NCI-H1694 (cell line): ENCODE measurements at regions not wholly inside any gene's neighbourhood (a gene's known extent, or its start where the extent isn't known, plus 50 kb on each side); places are given as distances from the start of the nearest gene placed in this dataset.
"Not testable (repeated sequence)": the region's sequence is repeated elsewhere in the genome, so short reads cannot be mapped to it uniquely, and the experiment has no call there.

Experiments
- DNase-seq: peaks from one replicate; lab custom pipeline; 2025; lab: John Stamatoyannopoulos, UW

DNA sequence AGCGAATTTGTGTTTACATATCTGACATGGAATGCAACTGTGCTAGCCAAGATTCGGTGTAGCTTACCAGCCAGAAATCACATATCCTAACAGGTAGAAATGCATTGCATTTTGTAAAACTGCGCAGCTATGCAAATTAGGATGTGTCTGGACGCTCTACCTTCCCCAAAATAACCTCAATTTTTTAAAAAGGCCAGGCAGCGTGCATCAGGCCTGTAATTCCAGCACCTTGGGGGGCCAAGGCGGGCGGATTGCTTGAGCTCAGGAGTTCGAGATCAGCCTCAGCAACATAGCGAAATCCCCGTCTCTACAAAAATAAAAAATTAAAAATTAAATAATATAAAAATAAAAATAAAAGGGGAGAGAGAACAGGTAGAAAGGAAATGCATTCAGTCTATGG is 305.0 kb downstream of the TYW1 start:
- DNase-seq = no peak

GRCh38 chr7:67302113-67303039 is 305.7 kb downstream of the TYW1 start:
- peak; percentile 99 for DNase-seq

DNA sequence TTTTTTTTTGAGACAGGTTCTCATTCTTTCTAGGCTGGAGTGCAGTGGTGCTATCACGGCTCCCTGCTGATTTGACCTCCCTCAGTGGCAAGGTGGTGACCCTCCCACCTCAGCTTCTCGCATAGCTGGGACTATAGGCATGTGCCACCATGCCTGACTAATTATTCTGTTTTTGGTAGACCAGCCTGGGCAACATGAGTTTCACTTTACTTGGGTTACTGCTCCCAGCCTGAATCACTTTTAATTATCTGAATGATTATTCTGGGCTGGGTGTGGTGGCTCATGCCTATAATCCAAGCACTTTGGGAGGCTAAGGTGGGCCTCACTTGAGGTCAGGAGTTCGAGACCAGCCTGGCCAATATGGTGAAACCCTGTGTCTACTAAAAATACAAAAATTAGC is 308.2 kb downstream of the TYW1 start:
- not testable (repeated sequence) for DNase-seq

DNA sequence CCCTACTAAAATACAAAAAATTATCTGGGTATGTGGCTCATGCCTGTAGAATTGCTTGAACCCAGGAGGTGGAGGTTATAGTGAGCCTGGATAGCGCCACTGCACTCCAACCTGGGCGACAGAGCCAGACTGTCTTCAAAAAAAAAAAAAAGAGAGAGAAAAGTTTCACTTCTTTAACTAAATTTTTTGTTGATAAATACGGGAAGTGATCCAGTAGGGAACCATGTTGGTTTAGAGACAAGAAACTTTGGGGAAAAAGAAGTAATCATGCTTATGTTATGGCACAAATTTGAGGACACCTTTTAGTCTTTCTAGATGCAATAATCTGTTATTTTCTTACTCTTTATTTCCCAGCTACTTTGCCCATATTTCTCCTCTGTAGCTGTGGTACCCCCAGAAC is 309.7 kb downstream of the TYW1 start:
- no peak for DNase-seq

DNA sequence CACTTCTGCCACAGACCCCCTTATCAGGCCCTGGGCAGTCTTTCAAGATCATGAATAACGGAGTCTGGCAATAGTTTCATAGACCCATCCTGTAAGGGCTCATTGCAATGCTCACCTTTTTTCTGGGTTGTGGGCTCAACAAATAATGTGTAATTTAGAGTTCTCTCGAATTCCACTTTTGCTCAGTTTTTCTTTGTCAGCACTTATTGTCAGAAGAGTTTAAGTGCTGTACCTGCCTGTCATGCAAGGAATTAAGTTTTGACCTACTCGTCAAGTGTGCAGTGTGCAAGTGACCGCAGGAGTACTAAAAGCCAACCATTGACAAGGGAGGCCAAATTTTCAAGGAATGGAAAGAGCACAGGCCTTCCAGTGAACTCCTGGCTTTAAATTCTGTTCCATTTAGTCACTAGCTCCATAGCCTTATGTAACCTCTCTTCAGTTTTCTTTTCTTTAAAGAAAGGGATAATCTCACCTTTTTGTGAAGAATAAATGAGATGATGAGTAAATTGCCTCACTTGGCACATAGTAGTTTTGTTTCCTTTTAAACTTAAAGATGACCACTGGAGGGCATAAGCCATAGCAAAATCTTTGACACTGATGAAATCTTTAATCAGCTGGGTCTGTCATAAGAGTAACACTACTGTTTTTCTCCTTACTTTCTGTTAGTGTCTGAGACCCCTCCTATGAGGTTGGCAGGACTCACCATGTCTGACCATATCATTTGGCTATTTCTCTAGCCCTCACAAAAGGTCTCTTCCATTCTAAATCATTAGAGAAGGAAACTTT is 313.3 kb downstream of the TYW1 start:
- DNase-seq = no peak

DNA sequence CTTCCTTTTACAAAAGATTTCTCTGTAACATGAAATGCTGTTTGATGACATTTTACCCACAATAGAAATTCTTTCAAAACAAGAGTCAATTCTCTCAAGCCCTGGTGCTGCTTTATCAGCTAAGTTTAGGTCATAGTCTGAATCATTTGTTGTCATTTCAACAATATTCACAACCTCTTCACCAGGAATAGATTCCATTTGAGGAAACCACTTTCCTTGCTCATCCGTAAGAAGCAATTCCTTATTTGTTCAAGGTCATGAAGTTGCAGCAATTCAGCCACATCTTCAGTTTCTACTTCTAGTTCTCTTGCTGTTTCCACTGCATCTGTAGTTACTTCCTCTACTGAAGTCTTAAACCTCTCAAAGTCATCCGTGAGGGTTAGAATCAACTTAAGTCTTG is 315.3 kb downstream of the TYW1 start:
- DNase-seq = no peak

DNA sequence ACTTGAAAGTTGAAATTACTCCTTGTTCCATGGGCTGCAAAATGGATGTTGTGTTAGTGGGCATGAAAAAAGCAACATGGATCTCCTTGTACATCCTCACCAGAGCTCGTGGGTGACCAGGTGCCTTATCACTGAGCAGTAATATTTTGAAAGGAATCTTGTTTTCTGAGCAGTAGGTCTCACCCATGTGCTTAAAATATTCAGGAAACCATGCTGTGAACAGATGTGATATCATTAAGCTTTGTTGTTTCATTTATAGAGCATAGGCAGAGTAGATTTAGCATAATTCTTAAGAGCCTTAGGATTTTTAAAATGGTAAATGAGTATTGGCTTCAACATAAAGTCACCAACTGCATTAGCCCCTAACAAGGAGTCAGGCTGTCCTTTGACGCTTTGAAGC is 316.6 kb downstream of the TYW1 start:
- no peak for DNase-seq

- DNase-seq = not testable (repeated sequence)
Observed at GRCh38 chr7:67316902-67317301, 320.3 kb downstream of the TYW1 start.

- not testable (repeated sequence) for DNase-seq
Observed at GRCh38 chr7:67328257-67328656, 331.6 kb downstream of the TYW1 start.

DNA sequence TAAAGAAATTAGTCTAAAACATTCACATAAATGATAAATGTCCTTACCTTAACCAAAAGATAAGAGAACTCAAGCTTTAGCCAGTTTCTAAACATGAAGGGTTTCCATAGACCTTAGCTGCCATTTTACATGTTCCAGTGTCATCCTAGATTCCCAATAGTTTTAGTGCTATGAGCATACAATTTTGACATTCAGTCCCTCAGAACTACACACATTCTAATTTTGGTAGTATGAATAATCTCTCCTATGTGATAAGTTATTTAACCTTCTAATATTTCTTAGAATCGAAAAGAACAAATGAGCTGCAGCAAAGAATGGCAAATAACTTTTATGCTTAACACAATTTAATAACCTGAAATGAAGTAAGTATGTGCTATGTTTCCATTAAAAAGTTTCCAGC is 338.5 kb downstream of the TYW1 start:
- not testable (repeated sequence) for DNase-seq

DNA sequence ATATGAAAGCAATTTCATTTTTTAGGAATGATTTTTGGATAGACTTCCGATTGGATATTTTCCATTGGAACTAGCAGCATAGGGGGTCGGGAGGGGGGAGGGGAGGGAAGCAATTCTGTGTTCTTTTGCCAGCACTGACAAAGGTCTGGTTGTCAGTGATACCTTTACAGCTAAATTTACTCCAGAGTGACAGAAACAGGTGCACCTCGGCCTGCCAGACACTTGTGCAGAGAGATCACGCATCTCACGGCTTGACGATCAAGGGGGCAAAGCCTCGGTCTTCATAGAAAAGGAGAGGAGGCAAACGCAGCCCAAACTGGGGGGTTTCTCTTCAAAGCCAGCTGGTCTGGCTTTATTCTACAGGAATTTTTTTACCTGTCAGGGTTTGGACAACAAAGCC is 339.0 kb downstream of the TYW1 start:
- DNase-seq = not testable (repeated sequence)

DNA sequence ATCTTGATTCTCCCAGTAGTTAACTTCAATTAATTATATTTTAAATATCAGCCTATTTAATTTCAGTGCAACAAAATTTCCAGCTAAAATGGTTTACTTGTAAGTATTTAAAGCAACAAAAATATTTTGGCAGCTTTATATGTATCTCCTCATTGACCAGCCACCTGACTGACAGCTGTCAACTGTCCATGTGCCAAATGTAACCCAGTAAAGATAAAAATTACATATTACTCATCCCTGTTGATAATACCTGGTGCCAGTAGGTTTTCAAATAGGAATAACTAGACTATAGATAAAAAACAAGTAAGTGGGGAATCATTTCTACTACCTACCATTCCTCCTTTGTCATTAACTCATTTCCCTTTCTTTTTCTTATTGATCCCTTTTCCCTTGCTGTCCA is 341.9 kb downstream of the TYW1 start:
- not testable (repeated sequence) for DNase-seq

DNA sequence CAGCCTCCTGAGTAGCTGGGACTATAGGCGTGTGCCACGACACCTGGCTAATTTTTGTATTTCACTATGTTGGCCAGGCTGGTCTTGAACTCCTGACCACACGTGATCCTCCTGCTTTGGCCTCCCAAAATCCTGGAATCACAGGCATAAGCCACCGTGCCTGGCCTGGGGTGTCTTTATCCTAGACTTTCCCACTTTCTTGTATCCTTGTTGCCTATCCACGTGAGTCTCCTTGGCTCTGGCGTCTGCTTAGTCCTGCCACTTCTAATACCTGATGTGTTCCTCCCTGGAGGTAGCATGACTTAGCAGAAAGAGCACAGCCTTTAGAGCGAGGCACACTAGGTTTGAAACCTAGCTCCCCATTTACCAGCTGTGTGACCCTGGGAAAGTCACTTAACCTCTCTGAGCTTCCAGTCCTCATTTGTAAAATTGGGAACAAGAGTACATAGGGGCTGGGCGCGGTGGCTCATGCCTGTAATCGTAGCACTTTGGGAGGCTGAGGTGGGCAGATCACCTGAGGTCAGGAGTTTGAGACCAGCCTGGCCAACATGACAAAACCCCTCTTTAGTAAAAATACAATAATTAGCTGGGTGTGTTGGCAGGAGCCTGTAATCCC is 344.6 kb downstream of the TYW1 start:
- DNase-seq = no peak

DNA sequence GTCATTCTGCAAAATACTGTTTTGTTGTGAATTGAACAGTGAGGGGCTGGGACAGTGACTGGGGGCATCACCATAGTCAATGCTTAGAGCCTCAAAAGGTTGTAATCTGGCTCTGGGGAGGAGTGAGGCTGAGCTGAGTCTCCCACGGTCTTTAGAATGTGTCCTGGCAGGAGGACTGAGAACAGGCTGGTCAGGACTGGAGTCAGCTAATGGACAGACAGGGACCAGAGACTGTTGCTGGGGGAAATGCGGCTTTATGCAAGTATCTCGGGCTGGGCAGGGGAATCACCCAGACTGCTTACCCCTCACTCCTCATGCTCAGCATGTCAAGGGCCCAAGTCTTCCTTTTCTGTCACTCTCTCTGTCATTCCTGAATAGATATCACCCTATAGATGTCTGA is 346.5 kb downstream of the TYW1 start:
- no peak for DNase-seq

GRCh38 chr7:67343572-67343971 is 346.9 kb downstream of the TYW1 start:
- DNase-seq = no peak

GRCh38 chr7:67344481-67345193 is 348.0 kb downstream of the TYW1 start:
- DNase-seq = no peak

- no peak for DNase-seq
Observed at GRCh38 chr7:67346126-67346525, 349.5 kb downstream of the TYW1 start.

- no peak for DNase-seq
Observed at GRCh38 chr7:67346876-67347275, 350.2 kb downstream of the TYW1 start.

DNA sequence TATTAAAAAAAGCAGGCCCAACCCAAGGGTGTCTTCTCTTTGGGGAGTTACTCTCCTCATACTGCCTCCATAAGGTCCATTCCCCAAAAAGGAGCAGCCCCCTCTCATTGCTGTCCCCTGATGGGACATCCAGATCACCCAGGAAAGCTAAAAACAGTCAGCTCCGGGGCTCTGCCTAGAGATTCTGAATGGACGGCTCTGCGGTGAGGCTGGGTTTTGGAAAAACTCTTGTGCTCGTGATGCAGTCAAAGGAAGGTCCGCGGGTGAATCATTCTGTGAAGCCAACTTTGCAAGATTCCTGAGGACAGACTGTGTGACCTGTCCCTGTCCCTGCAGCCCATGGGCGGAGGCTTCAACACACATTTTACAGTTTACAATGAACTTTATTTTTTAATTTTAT is 351.5 kb downstream of the TYW1 start:
- DNase-seq = no peak

DNA sequence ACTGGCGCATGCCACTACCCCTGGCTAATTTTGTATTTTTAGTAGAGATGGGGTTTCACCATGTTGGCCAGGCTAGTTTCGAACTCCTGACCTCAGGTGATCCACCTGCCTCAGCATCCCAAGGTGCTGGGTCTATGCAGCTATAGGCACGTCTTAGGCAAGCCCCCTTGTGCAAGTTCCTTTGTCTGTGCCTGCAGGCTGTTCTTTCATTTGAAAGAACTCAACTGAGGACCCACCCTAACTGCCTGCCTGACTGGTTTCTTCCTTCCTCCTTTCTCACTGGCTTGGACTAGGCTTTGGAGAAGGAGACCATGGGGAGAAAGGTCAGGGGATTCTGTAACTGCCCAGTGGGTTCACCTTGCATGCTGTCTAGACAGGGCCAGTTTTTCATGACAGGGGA is 361.0 kb downstream of the TYW1 start:
- not testable (repeated sequence) for DNase-seq

DNA sequence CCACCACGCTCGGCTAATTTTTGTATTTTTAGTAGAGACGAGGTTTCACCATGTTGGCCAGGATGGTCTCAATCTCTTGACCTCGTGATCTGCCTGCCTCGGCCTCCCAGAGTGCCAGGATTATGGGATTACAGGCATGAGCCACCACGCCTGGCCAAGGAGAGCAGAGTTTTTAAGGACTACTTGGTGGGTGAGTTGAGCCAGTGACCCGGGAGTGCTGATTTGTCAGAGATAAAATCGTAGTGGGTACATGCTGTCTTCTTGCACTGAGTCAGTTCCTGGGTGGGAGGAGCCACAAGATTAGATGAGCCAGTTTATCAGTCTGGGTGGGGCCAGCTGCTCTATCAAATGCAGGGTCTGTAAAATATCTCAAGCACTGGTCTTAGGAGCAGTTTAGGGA is 361.7 kb downstream of the TYW1 start:
- not testable (repeated sequence) for DNase-seq

DNA sequence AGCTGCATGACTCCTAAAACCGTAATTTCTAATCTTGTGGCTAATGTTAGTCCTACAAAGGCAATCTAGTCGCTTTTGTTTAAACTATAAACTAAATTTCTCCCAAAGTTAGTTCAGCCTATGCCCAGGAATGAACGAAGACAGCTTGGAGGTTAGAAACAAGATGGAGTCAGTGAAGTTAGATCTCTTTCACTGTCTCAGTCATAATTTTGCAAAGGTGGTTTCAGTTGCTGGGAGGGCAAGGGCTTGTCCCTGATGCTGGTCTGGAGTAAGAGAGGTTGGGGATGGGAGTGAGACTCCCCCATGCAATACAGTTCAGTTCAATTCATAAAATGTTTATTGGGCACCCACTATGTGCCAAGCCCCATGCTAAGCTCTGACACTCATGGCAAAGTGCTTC is 362.1 kb downstream of the TYW1 start:
- not testable (repeated sequence) for DNase-seq
